AG10803 (cell line): ENCODE measurements at regions not wholly inside any gene's neighbourhood (a gene's known extent, or its start where the extent isn't known, plus 50 kb on each side); places are given as distances from the start of the nearest gene placed in this dataset.

Experiments used
- DNase-seq: peaks from one replicate; pipeline ENCODE4 v3.0.0; 2010; ENCODE audit warnings: low read depth
- H3K4me3 ChIP-seq: 2 replicates; pipeline ENCODE4 v1.5.1; 2011; ENCODE audit warnings: mild to moderate bottlenecking, low read length, control low read depth
- TF ChIP-seq, protein P1 (sequence below): conservative IDR thresholded peaks from 2 replicates; pipeline ENCODE4 v1.5.1; 2011; ENCODE audit warnings: mild to moderate bottlenecking, low read length, control low read depth, inconsistent platforms

DNA sequence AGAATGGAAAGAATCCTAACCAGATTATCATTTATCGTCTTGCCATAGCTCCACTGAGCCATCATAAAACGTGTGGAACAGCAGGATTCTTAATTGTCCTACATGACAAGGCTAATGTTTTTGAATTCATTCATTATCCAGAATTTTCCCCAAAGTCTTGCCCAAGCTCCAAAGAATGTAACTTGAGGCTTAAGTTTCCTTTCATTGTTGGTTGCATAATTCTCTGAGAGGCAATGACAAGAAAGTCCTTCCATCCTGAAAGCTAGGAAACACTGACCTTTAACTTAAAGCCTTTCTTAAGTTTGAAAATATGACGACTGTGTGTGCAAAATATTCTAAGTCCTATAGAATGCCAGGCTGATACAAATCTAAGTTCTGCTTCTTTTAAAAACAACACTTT, 546.1 kb downstream of the SUCLA2 start:
- TF ChIP-seq, protein P1, sequence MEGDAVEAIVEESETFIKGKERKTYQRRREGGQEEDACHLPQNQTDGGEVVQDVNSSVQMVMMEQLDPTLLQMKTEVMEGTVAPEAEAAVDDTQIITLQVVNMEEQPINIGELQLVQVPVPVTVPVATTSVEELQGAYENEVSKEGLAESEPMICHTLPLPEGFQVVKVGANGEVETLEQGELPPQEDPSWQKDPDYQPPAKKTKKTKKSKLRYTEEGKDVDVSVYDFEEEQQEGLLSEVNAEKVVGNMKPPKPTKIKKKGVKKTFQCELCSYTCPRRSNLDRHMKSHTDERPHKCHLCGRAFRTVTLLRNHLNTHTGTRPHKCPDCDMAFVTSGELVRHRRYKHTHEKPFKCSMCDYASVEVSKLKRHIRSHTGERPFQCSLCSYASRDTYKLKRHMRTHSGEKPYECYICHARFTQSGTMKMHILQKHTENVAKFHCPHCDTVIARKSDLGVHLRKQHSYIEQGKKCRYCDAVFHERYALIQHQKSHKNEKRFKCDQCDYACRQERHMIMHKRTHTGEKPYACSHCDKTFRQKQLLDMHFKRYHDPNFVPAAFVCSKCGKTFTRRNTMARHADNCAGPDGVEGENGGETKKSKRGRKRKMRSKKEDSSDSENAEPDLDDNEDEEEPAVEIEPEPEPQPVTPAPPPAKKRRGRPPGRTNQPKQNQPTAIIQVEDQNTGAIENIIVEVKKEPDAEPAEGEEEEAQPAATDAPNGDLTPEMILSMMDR: no peak
- DNase-seq: peak; percentile 73
- no peak overlapping the region for H3K4me3 ChIP-seq

- DNase-seq: peak; percentile 77
- TF ChIP-seq, protein P1: no peak
- H3K4me3 ChIP-seq: no peak overlapping the region
Observed at GRCh38 chr13:47437406-47437805, 540.6 kb upstream of the HTR2A start.

DNA sequence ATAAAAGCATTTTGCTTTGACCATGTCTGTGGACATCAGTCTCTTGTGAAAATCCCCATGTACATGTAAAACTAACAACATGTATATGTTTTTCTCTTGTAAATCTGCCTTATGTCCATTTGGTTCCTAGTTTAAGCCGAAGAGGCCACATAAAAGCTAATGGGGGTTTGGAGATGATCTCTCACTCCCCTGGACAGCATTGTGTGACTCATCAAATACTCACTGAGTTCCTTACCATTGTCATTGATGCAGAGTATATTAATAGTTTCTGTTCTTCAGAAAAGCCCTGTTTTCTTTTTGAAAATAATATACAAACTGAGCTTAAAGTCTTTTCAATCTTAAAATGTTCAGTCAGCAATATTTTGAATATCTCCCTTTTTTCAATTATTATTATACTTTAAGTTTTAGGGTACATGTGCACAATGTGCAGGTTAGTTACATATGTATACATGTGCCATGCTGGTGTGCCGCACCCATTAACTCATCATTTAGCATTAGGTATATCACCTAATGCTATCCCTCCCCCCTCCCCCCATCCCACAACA, 536.7 kb upstream of the HTR2A start:
- TF ChIP-seq, protein P1: no peak
- no peak for DNase-seq
- no peak overlapping the region for H3K4me3 ChIP-seq

- TF ChIP-seq, protein P1: no peak
- DNase-seq: peak; percentile 88
- no peak overlapping the region for H3K4me3 ChIP-seq
Observed at GRCh38 chr13:47426126-47426849, 529.4 kb upstream of the HTR2A start.

DNA sequence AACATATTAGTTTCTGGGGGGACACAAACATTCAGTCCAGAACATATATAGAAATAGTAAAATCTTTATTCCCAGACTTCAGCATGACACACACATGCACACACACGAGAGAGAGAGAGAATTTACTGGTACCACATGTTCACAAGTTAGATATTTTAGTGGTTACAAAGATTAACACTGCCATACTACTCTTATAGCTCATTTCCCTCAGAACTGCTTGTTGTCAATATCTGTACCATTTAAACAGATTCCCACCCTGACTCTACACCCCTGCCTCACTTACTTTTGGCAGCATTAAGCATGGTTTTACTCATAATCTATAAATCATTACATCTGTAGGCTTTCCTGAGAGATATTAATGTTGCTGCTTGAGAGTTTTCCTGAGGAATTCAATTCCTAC, 524.7 kb upstream of the HTR2A start:
- TF ChIP-seq, protein P1: no peak
- no peak for DNase-seq
- no peak overlapping the region for H3K4me3 ChIP-seq

GRCh38 chr13:47420568-47420967, 523.7 kb upstream of the HTR2A start:
- DNase-seq: peak; percentile 27
- TF ChIP-seq, protein P1: no peak

GRCh38 chr13:47420020-47420419, 523.2 kb upstream of the HTR2A start:
- DNase-seq: peak; percentile 15
- no peak overlapping the region for H3K4me3 ChIP-seq
- TF ChIP-seq, protein P1: peak; percentile 24

More at GRCh38 chr13:47420568-47420967, 523.7 kb upstream of the HTR2A start:
- H3K4me3 ChIP-seq: no peak overlapping the region
